Astrocyte of the cerebellum (primary cell): ENCODE measurements at regions not wholly inside any gene's neighbourhood (a gene's known extent, or its start where the extent isn't known, plus 50 kb on each side); places are given as distances from the start of the nearest gene placed in this dataset.

Source experiments
- DNase-seq: peaks from one replicate; pipeline ENCODE4 v3.0.0-alpha.2; 2011; ENCODE audit warnings: low read depth
- H3K4me3 ChIP-seq: 2 replicates; pipeline ENCODE4 v1.5.1; 2011; ENCODE audit warnings: mild to moderate bottlenecking, low read depth, low read length, moderate library complexity
- CTCF ChIP-seq: IDR thresholded peaks from 2 replicates; pipeline ENCODE4 v1.5.1; 2012; ENCODE audit warnings: low read length, low read depth, moderate library complexity, mild to moderate bottlenecking; ENCODE audit errors: missing control alignments
- in situ Hi-C: cut with HindIII; loops from 2 replicates; pipeline ENCODE4 v1.10.0; 2017; ENCODE audit warnings: low sequenced_read_pairs

DNA sequence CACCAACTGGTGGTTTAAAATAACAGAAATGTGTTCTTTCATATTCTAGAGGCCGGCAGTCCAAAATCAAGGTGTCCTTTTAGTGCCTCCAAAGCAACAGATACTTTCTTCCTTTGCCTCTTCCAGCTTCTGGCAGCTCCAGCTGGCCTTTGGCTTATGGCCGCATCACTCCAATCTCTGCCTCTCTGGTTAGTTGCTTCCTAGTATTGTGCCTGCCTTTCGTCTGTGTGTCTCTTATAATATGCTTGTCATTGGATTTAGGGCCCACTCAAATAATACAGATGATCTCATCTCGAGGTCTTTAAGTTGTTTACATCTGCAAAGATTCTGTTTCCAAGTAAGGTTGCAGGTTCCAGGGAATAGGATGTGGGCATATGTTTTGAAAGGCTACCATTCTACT, 855.2 kb upstream of the ID2 start:
- no peak for TF ChIP-seq CTCF
- in situ Hi-C loops, result no loop called here

GRCh38 chr2:7829241-7829640, 852.6 kb upstream of the ID2 start:
- in situ Hi-C loops, result no loop called here
- no peak for TF ChIP-seq CTCF
- DNase-seq, result no peak
- H3K4me3 ChIP-seq, result no peak overlapping the region

More for the DNA sequence above, 855.2 kb upstream of the ID2 start:
- H3K4me3 ChIP-seq, result no peak overlapping the region
- no peak for DNase-seq

DNA sequence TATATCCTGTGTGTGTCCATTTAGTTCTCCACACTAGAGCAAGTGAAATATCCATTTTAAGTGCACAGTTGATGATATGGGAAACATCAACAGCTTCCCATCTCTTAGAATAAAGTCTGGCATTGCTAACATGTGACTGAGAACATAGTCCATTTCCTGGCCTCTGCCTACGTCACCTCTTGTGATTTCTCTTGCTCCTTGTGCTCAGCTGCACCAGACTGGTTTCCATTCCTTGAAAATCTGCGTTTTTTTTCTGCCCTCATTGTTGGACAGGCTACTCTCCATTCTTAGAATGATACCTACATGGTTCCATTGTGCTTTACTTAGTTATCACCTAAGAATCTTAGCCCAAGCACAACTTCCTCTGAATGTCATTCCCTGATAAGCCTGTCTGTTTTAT, 851.2 kb upstream of the ID2 start:
- TF ChIP-seq CTCF, result no peak
- H3K4me3 ChIP-seq, result no peak overlapping the region
- no peak for DNase-seq
- in situ Hi-C loops, result no loop called here

DNA sequence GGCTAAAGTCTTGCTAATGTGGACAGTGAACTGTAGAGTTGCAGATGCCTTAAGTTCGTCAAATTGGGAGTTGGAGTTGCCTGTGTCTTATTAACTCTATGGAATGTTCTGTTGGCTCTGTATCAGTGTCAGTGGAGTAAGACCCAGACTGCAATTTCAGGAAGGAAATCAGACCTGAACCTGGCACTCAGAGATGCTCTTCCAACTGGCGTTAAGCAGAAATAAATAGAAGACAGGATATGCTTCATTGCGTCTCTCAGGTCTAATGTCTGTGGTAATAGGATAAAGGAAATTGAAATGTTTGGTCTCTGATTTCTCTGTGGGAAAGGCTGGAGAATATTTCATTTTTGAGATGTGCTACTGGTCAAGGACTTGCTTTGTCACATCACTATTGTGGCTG, 846.7 kb upstream of the ID2 start:
- no peak overlapping the region for H3K4me3 ChIP-seq
- in situ Hi-C loops, result no loop called here
- DNase-seq, result no peak
- TF ChIP-seq CTCF, result no peak

DNA sequence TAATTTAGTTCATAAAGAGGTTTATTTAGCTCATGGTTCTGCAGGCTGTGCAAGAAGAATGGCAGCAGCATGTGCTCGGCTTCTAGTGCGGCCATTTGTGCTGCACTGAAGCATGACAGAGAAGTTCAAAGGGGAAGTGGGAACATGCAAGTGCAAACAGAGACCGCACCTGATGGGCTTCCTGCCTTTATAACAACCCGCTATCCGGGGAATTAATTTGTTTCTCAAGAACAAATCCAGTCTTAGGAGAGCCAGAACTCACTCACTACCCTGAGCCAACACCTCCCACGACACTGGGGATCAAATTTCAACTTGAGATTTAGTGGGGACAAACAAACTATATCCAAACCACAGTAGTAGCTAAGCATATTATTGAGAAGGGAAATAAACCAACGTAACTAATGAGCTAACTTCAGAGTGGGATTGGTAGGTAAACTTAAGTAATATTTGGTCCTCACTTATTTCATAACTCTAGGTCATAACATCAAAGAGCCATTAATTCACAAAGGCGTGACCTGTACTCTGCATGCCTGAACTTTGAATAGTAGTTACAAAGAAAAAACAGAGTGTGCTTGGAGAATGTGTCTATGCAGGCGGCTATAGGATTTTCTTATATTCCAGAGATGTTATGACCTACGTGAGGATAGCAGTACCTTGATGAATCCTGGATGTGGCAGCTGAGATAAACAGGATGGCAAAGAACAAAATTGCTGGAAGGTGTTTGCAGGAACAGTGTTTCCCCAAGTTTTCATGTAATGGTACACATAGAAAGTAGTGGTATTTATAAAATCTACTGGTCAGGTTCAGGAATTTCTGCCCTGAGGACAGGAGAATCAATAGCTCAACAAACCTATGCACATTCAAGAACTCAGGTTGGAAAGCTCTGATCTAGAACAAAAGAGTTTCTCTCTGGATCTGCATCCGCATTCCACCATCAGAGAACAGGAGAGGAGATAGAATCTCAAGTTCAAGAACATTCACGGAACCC, 845.9 kb upstream of the ID2 start:
- in situ Hi-C loops, result no loop called here

GRCh38 chr2:7837237-7837760, 844.6 kb upstream of the ID2 start:
- TF ChIP-seq CTCF, result no peak
- H3K4me3 ChIP-seq, result no peak overlapping the region
- in situ Hi-C loops, result no loop called here
- no peak for DNase-seq

More for the DNA sequence above, 845.9 kb upstream of the ID2 start:
- DNase-seq, result no peak
- no peak overlapping the region for H3K4me3 ChIP-seq
- no peak for TF ChIP-seq CTCF
